Liver (tissue), 8 donors: ENCODE measurements at regions not wholly inside any gene's neighbourhood (a gene's known extent, or its start where the extent isn't known, plus 50 kb on each side); places are given as distances from the start of the nearest gene placed in this dataset.

Experiments
- DNase-seq: peaks from one replicate; pipeline ENCODE4 v3.0.0-alpha.2; 2017; ENCODE audit warnings: low spot score
- H3K27ac ChIP-seq, 2 donors: one replicate each; pipeline ENCODE4 v1.7.0; 2013; ENCODE audit warnings: inconsistent platforms in 2 of 2, low read length in 2 of 2, control low read depth in 1 of 2, low read depth in 1 of 2, mild to moderate bottlenecking in 1 of 2
- H3K27me3 ChIP-seq, 4 donors: one replicate each; pipeline versions ENCODE4 v1.6.1 to v1.7.0; 2013; ENCODE audit warnings: low read length in 3 of 4, inconsistent platforms in 1 of 4, mild to moderate bottlenecking in 1 of 4, moderate library complexity in 1 of 4; ENCODE audit not compliant: control insufficient read depth in 4 of 4, insufficient read depth in 4 of 4
- H3K36me3 ChIP-seq, 4 donors: one replicate each; pipeline versions ENCODE4 v1.6.1 to v1.7.0; 2013; ENCODE audit warnings: low read length in 3 of 4, mild to moderate bottlenecking in 3 of 4, low read depth in 1 of 4, moderate library complexity in 1 of 4; ENCODE audit not compliant: control insufficient read depth in 4 of 4, insufficient read depth in 3 of 4
- H3K4me1 ChIP-seq, 4 donors: one replicate each; pipeline versions ENCODE4 v1.6.1 to v1.7.0; 2013; ENCODE audit warnings: low read length in 3 of 4, mild to moderate bottlenecking in 3 of 4, moderate library complexity in 1 of 4; ENCODE audit not compliant: control insufficient read depth in 4 of 4, insufficient read depth in 4 of 4
- H3K4me3 ChIP-seq, 3 donors: one replicate each; pipeline versions ENCODE4 v1.6.1 to v1.7.0; 2013; ENCODE audit warnings: low read length in 3 of 3, control low read depth in 1 of 3, low read depth in 1 of 3, mild to moderate bottlenecking in 1 of 3
- H3K9ac ChIP-seq, 2 donors: one replicate each; pipeline ENCODE4 v1.7.0; 2013; ENCODE audit warnings: low read length in 2 of 2, mild to moderate bottlenecking in 2 of 2, moderate library complexity in 2 of 2, control low read depth in 1 of 2, low read depth in 1 of 2
- H3K9me3 ChIP-seq, 4 donors: one replicate each; pipeline versions ENCODE4 v1.6.1 to v1.7.0; 2013; ENCODE audit warnings: low read length in 3 of 4; ENCODE audit not compliant: control insufficient read depth in 4 of 4
- ATF3 ChIP-seq: IDR thresholded peaks from 2 replicates; pipeline ENCODE4 v1.6.1; 2016; ENCODE audit warnings: antibody characterized with exemption
- EGR1 ChIP-seq, 2 donors: IDR thresholded peaks; 2 replicates each; pipeline ENCODE4 v1.6.1; 2016 to 2018; ENCODE audit warnings: antibody characterized with exemption in 2 of 2, low read depth in 2 of 2
- FOXA1 ChIP-seq: IDR thresholded peaks from 2 replicates; pipeline ENCODE4 v1.6.1; 2016; ENCODE audit warnings: antibody characterized with exemption
- FOXA2 ChIP-seq: IDR thresholded peaks from 2 replicates; pipeline ENCODE4 v1.6.1; 2016; ENCODE audit warnings: antibody characterized with exemption
- GABPA ChIP-seq, 2 donors: IDR thresholded peaks in 1 of 2; conservative IDR thresholded peaks in 1 of 2; 2 replicates each; pipeline ENCODE4 v1.6.1; 2016; ENCODE audit warnings: antibody characterized with exemption in 2 of 2, mild to moderate bottlenecking in 1 of 2, moderate library complexity in 1 of 2
- HNF4A ChIP-seq, 2 donors: conservative IDR thresholded peaks; 2 replicates each; pipeline ENCODE4 v1.6.1; 2016; ENCODE audit warnings: antibody characterized with exemption in 2 of 2, mild to moderate bottlenecking in 2 of 2
- HNF4G ChIP-seq: IDR thresholded peaks from 2 replicates; pipeline ENCODE4 v1.6.1; 2016; ENCODE audit warnings: antibody characterized with exemption
- JUND ChIP-seq, 2 donors: IDR thresholded peaks; 2 replicates each; pipeline ENCODE4 v1.6.1; 2016; ENCODE audit warnings: antibody characterized with exemption in 2 of 2
- MAX ChIP-seq: IDR thresholded peaks from 2 replicates; pipeline ENCODE4 v1.6.1; 2016; ENCODE audit warnings: antibody characterized with exemption
- NR2F2 ChIP-seq: IDR thresholded peaks from 2 replicates; pipeline ENCODE4 v1.6.1; 2016; ENCODE audit warnings: antibody characterized with exemption
- RAD21 ChIP-seq, 2 donors: IDR thresholded peaks; 2 replicates each; pipeline ENCODE4 v1.6.1; 2016; ENCODE audit warnings: antibody characterized with exemption in 2 of 2, mild to moderate bottlenecking in 2 of 2
- RXRA ChIP-seq, 2 donors: IDR thresholded peaks; 2 replicates each; pipeline ENCODE4 v1.6.1; 2017 to 2018; ENCODE audit warnings: antibody characterized with exemption in 2 of 2, mild to moderate bottlenecking in 1 of 2
- SP1 ChIP-seq: IDR thresholded peaks from 2 replicates; pipeline ENCODE4 v1.6.1; 2018; ENCODE audit warnings: antibody characterized with exemption, mild to moderate bottlenecking
- TAF1 ChIP-seq: conservative IDR thresholded peaks from 2 replicates; pipeline ENCODE4 v1.6.1; 2016; ENCODE audit warnings: antibody characterized with exemption, mild to moderate bottlenecking
- YY1 ChIP-seq: IDR thresholded peaks from 2 replicates; pipeline ENCODE4 v1.6.1; 2016; ENCODE audit warnings: antibody characterized with exemption, mild to moderate bottlenecking
- ZBTB33 ChIP-seq: IDR thresholded peaks from 2 replicates; pipeline ENCODE4 v1.6.1; 2016; ENCODE audit warnings: antibody characterized with exemption
- WGBS: extraction: QIAGEN DNeasy Blood & Tissue Kit; methylation state at CpG from one replicate; pipeline ENCODE4 v1.1.7; 2013; 5-methylcytosine and 5-hydroxymethylcytosine counted together
- TF ChIP-seq, protein P1 (sequence below): IDR thresholded peaks from 2 replicates; pipeline ENCODE4 v1.6.1; 2016; ENCODE audit warnings: antibody characterized with exemption, mild to moderate bottlenecking
- TF ChIP-seq, protein P2 (sequence below): fragments of 150-350 bp; IDR thresholded peaks from 2 replicates; pipeline ENCODE4 v1.5.1; 2017; ENCODE audit warnings: improper control_type of control experiment, low read depth, low read length; ENCODE audit not compliant: missing input control
- donor health status: healthy.
- donor health status: healthy.
- donor health status: healthy.
- donor health status: healthy.
- donor health status: healthy.

DNA sequence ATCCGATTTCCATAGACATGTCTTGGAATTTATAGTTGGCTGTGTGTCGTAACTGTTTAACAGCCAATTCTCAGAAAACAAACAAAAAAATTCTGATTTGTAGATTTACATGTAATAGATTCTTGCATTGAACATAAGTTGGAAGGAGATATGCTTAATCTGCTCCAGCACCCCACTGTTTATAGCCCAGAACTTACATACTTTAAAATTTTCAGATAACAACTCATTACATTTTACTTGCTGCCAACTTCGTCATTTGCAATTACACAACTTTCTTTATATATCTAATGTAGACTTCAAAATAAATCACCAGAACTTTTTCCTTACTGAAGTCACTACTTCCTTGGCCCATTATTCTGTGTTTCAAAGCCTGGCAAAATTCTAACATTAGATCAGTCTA lies 472.3 kb upstream of the EYS start:
- no peaks in the 10 kb centered on the region for H3K4me1 ChIP-seq
- no peaks in the 10 kb centered on the region for H3K36me3 ChIP-seq
- 69% methylated on average over 3 of the region's 3 CpGs for WGBS
- no peak overlapping the region for H3K9ac ChIP-seq
- H3K27me3 ChIP-seq = no peaks in the 10 kb centered on the region
- H3K9me3 ChIP-seq = peaks cover 0 to 3% (median 0%) of the 10 kb centered on the region in 4 donors
- no peak for DNase-seq
- no peak overlapping the region for H3K4me3 ChIP-seq
- no peak overlapping the region for H3K27ac ChIP-seq
- TF ChIP-seq NR2F2 (no peak), ZBTB33 (no peak), RXRA (IDR thresholded peaks at IDR 0.05) (no peak), FOXA1 (no peak), FOXA2 (no peak), MAX (no peak), HNF4G (no peak), EGR1 (IDR thresholded peaks at IDR 0.05; ENCODE audit: low read depth in 2 of 2) (no peak)
- TF ChIP-seq, protein P1, sequence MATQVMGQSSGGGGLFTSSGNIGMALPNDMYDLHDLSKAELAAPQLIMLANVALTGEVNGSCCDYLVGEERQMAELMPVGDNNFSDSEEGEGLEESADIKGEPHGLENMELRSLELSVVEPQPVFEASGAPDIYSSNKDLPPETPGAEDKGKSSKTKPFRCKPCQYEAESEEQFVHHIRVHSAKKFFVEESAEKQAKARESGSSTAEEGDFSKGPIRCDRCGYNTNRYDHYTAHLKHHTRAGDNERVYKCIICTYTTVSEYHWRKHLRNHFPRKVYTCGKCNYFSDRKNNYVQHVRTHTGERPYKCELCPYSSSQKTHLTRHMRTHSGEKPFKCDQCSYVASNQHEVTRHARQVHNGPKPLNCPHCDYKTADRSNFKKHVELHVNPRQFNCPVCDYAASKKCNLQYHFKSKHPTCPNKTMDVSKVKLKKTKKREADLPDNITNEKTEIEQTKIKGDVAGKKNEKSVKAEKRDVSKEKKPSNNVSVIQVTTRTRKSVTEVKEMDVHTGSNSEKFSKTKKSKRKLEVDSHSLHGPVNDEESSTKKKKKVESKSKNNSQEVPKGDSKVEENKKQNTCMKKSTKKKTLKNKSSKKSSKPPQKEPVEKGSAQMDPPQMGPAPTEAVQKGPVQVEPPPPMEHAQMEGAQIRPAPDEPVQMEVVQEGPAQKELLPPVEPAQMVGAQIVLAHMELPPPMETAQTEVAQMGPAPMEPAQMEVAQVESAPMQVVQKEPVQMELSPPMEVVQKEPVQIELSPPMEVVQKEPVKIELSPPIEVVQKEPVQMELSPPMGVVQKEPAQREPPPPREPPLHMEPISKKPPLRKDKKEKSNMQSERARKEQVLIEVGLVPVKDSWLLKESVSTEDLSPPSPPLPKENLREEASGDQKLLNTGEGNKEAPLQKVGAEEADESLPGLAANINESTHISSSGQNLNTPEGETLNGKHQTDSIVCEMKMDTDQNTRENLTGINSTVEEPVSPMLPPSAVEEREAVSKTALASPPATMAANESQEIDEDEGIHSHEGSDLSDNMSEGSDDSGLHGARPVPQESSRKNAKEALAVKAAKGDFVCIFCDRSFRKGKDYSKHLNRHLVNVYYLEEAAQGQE = no peak

GRCh38 chr6:66173587-66173986 lies 466.6 kb upstream of the EYS start:
- WGBS = 70% methylated on average over 6 of the region's 6 CpGs
- Histone ChIP-seq H3K36me3 (no peaks in the 10 kb centered on the region), H3K9me3 (peaks cover 4 to 10% (median 6%) of the 10 kb centered on the region in 4 donors), H3K9ac (no peak overlapping the region), H3K27ac (no peak overlapping the region), H3K4me1 (no peaks in the 10 kb centered on the region), H3K27me3 (no peaks in the 10 kb centered on the region), H3K4me3 (no peak overlapping the region)
- DNase-seq = no peak
- TF ChIP-seq RAD21 (IDR thresholded peaks at IDR 0.05) (no peak), JUND (IDR thresholded peaks at IDR 0.05) (no peak), YY1 (no peak), FOXA1 (no peak), RXRA (IDR thresholded peaks at IDR 0.05) (no peak), HNF4G (no peak), TAF1 (no peak), NR2F2 (no peak), HNF4A (conservative IDR thresholded peaks at IDR 0.05) (no peak), EGR1 (IDR thresholded peaks at IDR 0.05; ENCODE audit: low read depth in 2 of 2) (no peak), ZBTB33 (no peak), GABPA (IDR thresholded peaks at IDR 0.05 in 1 of 2, conservative IDR thresholded peaks at IDR 0.05 in 1 of 2) (no peak), SP1 (no peak), ATF3 (no peak), FOXA2 (no peak), MAX (no peak)
- TF ChIP-seq, protein P2, sequence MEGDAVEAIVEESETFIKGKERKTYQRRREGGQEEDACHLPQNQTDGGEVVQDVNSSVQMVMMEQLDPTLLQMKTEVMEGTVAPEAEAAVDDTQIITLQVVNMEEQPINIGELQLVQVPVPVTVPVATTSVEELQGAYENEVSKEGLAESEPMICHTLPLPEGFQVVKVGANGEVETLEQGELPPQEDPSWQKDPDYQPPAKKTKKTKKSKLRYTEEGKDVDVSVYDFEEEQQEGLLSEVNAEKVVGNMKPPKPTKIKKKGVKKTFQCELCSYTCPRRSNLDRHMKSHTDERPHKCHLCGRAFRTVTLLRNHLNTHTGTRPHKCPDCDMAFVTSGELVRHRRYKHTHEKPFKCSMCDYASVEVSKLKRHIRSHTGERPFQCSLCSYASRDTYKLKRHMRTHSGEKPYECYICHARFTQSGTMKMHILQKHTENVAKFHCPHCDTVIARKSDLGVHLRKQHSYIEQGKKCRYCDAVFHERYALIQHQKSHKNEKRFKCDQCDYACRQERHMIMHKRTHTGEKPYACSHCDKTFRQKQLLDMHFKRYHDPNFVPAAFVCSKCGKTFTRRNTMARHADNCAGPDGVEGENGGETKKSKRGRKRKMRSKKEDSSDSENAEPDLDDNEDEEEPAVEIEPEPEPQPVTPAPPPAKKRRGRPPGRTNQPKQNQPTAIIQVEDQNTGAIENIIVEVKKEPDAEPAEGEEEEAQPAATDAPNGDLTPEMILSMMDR = no peak
- TF ChIP-seq, protein P1 = no peak
